RPMI7951 (cell line): ENCODE measurements at regions not wholly inside any gene's neighbourhood (a gene's known extent, or its start where the extent isn't known, plus 50 kb on each side); places are given as distances from the start of the nearest gene placed in this dataset.
"Not testable (repeated sequence)": the region's sequence is repeated elsewhere in the genome, so short reads cannot be mapped to it uniquely, and the experiment has no call there.

ENCODE experiments used
- DNase-seq: peaks from one replicate; pipeline ENCODE4 v3.0.0-alpha.2; 2012; ENCODE audit warnings: low read depth

DNA sequence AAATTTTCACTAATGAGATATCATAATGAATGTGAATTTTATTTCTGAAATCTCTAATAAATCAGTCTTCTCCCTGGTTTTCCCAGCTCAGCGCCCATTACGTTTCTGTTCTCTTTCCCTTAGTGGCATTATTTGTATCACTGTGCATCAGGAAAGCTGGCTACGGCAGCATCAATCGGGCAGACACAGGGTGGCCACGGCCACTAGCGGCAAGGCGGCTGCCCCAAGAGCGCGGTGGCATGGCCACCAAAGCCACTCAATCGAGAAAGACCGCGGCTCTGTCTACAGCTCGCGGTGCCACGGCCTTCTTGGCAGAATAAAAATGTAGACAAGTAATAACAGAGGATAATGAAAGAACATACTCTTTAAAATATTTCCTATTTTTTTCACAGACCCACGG is 168.0 kb downstream of the RPIA start:
- DNase-seq: no peak

DNA sequence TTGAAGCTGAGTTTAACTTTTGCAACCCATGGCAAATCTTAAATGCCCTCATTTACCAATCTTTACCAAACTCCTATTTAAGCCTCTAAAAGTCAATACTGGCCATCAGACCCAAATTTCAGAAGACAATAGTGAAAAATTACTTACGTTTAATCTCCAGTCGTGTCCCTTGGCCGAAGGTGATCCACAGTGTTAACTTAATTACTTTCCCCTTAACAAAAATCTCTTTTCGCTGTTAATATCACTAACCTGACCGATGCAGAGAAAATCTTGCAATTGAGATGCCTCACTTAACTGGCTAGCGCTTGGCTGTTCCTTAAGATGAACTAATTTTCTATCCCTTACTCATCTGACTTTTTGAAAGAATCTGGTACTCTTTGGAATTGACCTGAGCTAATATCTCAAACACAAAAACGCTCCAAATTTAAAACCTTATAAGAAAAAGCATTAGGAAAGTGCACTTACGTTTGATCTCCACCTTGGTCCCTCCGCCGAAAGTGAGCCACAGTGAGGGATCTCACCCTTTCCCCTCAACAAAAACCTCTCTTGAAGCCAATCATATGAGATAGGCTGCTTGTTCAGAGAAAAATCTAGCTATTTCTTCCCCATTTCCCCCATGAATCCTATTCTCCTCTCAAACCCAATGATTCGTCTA is 169.1 kb downstream of the RPIA start:
- no peak for DNase-seq

GRCh38 chr2:88865801-88866371 is 174.4 kb downstream of the RPIA start:
- DNase-seq: peak; percentile 29

DNA sequence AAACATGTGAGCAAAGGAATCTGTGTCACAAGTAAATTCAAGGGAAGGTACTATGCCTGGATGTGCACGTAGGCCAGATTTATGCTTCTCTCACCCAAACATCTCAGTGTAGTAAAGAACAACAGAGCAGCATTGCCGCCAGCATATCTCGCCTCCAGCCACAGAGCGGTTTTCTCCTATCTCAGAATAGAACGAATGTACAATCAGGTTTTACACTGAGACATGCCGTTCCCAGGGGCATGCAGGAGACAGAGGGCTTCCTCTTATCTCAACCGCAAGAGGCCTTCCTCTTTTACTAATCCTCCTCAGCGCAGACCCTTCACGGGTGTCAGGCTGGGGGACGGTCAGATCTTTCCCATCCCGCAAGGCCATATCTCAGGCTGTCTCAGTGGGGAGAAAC is 175.3 kb downstream of the RPIA start:
- DNase-seq: peak; percentile 18

DNA sequence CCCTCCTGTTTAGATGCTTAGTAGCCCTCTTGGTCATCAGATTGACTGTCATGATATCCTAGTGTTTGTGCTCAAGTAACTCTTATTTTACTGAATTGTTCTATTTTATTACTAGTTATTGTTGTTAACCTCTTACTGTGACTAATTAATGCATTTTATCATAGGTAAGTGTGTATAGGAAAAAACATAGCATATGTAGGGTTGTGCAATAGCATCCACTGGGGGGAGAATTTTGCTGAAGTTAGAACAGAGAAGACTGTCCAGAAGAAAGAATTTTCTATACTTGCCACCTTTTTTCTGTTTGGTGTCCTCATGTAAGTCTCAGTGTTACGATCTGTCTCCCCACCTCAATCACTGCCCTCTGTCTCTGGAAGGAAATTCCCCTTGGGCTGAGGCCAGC is 177.4 kb downstream of the RPIA start:
- DNase-seq: no peak

DNA sequence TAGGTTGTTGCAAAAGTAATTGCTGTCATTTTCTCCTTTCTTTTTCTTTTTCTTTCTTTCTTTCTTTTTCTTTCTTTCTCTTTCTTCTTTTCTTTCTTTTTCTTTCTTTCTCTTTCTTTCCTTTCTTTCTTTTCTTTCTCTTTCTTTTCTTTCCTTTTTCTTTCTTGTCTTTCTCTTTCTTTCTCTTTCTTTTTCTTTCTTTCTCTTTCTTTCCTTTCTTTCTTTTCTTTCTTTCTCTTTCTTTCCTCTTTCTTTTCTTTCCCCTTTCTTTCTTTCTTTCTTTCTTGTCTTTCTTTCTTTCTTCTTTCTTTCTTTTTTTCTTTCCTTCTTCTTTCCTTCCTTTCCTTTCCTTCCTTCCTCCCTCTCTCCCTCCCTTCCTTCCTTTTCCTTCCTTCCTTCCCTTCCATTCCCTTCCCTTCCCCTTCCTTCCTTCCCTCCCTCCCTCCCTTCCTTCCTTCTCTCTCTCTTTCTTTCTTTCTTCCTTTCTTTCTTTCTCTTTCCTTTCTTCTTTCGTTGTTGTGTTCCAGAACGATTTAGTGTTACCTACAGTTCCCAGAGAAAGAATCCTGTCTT is 178.9 kb downstream of the RPIA start:
- DNase-seq: no peak

- no peak for DNase-seq
Observed at GRCh38 chr2:88871336-88871735, 179.9 kb downstream of the RPIA start.

GRCh38 chr2:88873620-88874019 is 182.1 kb downstream of the RPIA start:
- no peak for DNase-seq

- DNase-seq: peak; percentile 62
Observed at GRCh38 chr2:88874063-88874657, 182.7 kb downstream of the RPIA start.

DNA sequence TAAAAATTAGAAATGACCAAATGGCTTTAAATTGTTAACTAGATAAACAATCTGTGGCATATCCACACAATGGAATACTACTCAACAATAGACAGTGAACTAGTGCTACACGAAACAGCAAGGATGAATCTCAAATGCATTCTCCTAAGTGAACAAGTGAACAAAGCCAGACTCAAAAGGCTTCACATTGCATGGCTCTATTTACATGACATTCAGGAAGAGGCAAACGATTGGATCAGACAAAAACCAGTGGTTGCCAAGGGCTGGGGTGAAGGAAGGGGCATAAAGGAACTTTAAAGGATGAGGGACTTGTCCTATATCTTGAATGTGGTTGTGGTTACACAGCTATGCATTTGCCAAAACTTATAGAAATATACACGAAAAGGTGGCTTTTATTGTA is 184.3 kb downstream of the RPIA start:
- DNase-seq: no peak

DNA sequence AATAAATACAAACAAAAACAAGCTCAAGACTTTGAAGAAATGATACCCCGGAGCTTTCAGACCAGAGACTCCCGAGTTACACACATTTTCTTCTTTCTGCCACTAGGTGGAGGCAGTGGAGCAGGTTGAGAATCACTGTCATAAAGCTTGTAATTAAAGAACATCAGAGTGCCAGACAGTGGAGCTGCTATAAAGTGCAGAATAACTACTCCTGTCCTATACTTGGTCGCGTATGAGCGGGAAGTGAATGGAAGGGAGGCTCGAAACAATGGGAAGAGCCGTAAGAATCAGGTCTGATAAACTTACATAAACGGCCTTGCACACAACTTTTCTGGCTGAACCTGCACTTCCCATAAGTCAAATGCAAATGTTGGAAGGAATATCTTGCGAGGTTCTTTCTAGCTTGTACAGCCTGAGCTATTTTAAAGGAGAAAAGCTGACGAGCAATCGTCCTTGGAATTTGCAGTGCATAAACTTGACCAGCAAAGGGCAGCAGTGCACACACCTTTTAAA is 189.0 kb downstream of the RPIA start:
- peak; percentile 70 for DNase-seq

DNA sequence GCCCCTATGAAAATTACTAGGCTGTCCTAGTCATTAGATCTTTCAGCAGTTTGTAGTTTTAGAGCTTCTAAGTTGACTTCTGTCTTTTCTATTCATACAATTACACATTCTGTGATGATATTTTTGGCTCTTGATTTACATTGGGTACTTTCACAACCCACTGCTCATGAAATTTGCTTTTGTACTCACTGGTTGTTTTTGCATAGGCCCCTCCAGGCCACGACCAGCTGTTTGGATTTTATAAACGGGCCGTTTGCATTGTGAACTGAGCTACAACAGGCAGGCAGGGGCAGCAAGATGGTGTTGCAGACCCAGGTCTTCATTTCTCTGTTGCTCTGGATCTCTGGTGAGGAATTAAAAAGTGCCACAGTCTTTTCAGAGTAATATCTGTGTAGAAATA is 193.8 kb downstream of the RPIA start:
- DNase-seq: no peak

GRCh38 chr2:88885679-88886416 is 194.4 kb downstream of the RPIA start:
- no peak for DNase-seq

GRCh38 chr2:88887466-88887865 is 196.0 kb downstream of the RPIA start:
- not testable (repeated sequence) for DNase-seq

DNA sequence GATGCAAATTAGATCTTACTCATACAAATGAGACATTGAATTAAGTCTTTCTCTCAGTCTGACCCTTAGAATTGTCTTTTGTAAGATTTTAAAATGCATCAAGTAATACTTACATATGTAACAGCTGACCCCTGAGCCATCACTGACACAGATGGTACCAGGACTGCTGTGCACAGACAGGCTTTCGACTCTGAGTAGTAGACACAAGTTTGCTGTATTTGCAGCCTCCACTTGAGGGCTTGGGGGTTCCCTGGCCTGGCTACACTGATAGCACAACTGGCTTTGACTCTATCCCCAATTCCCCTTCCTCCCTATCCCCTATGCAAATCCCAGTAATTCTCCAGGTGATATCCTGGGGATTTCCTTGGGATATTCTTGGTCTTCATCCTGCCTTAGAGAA is 200.7 kb downstream of the RPIA start:
- DNase-seq: no peak

DNA sequence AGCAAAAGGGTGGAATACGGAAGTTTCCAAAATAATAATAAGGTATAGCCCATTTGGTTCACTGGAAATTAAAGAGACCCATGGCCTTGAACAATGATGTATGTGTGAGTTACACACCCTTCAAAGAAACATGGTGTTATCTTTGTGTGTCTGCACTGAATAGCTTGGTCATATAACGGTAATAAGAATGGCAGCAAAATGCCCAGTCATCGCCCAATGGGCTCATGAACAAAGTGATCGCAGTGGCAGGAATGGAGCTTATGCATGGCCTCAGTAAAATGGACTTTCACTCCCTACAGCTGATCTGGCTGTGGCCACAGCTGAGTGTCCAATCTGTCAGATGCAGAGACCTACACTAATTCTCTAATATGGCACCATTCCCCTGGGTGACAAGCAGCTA is 201.3 kb downstream of the RPIA start:
- no peak for DNase-seq

- no peak for DNase-seq
Observed at GRCh38 chr2:88896971-88897370, 205.5 kb downstream of the RPIA start.

GRCh38 chr2:88897715-88898114 is 206.2 kb downstream of the RPIA start:
- no peak for DNase-seq

DNA sequence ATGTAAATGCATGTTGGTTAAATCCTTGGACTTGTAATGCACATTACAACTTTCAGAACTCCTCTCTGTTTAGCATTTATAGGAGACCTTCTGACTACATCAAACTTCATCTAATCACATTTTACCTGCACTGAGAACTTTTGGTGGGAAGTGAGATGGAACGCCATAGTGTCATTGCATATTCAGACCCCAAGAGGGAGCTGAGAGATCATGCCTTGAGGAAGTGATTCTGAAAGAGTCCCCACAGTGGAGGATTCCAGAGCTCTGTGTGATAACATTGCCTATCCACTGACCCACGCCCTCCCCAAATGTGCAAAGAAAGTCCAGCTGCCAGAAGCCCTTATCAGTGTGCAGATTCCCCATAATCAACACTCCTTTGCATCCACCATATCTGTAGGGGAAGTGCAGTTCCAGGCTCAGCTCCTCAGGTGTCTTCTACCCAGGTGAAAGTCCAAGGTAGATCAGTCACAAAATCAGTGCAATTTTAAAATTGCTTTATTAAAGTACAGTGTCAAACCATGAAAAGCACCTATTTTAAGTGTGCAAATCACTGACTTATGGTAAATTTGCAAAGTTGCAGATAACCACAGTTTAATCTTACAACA is 212.4 kb downstream of the RPIA start:
- DNase-seq: peak; percentile 44

GRCh38 chr2:88913280-88913679 is 221.8 kb downstream of the RPIA start:
- no peak for DNase-seq

DNA sequence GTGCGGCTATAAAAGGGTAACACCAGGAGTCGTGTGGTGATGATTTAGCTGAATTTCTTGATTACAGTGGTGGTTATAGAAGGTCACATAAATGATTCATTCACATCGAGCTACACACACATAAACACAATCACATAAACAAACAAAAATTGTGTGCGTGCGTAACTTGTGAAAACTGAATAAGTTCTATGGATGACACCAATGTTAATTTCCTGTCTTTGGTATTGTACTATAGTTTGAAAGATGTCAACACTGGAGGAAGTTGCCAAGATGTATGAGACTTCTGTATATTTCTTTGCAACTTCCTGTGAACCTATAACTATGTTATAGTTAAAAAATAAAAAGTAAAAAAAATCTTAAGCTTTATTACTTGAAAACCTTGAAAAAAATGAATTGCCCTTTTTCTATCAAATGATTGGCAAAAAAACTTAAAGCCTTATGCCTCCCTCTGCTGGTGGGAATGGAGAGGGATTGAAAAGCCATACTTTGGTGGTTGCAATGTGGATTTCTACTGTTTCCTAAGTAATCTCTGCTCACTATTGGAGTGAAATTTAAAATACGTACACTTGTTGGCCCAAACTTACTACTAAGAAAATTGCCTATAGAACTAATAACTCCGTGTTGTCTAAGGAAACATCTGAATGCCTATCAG is 227.7 kb downstream of the RPIA start:
- peak; percentile 45 for DNase-seq
